ENCODE measurements at regions not wholly inside any gene's neighbourhood (a gene's known extent, or its start where the extent isn't known, plus 50 kb on each side); places are given as distances from the start of the nearest gene placed in this dataset.
A peak's percentile ranks its signal among the peaks of the same experiment; 100 is the strongest.

DNA sequence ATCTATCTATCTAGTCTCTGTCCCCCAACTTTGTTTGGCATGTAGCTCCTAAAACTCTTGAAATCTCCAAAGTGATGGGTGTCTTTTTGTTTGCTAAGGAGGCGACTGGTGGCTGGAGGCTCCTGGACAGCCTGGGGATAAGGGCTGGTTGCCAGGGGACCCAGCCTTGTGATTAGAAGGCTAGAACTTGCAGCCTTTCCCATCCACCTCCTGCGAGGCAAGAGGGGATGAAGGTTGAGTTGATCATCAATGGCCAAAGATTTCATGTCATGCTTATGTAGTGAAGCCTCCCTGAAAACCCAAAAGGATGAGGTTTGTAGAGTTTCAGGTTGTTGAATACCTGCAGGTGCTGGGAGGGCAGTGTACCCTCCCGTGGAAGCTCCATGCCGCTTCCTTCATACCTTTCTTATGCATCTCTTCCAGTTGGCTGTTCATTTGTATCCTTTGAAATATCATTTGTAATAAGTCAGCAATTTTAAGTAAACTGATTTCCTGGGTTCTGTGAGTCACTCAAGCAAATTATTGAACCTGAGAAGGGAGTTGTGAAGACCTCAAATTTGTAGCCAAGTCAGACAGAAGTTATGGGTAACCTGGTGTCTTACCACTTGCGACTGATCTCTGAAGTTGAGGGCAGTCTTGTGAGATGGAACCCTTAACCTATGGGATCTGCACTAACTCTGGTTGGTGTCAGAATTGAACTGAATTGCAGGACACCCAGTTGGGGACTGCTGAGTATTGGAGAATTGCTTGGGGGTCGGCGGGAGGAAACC, 202.4 kb downstream of the SEC14L1 start:
- no peak for DNase-seq

DNA sequence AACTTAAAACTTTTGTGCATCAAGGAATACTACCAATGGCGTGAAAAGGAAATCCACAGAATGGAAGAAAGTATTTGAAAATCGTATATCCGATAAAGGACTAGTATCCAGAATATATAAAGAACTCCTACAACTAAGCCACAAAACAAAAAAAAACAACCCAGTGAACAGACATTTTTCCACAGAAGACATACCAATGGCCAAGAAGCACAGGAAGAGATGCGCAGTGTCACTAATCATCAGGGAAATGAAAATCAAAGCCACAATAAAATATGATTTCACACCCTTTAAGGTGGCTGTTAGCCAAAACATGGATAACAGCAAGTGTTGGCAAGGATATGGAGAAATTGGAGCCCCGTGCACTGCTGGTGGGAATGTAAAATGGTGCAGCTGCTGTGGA, 203.3 kb downstream of the SEC14L1 start:
- no peak for DNase-seq

DNA sequence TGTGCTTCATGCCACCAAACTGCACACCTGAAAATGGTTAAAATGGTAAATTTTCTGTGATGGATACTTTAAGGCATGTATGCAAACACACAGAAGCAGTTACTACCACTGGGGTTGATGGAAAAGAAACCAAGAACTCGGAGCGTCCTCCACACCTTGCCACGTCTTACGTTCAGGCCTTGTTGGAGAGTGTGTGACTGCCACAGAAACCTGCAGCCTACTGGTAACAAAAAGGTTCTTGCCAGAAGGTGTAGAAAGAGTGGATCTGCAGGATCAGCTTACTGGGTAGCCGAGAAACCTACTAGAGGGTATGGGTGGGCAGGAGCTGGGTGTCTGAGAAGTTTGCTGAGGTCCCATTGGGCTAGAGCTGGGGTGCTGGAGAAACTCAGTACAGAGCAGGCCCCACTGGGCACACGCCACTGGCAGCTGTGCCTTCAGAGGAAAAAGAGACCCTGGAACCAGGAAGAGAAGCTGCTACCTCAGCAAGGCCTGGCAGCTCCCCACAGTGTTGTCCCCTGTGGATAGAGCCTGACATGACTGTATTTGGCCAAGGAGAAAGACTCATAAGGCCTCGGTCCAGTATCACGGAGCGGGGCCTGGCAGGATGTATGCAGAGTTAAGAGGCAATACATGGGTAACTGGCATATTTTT, 204.6 kb downstream of the SEC14L1 start:
- DNase-seq = no peak

DNA sequence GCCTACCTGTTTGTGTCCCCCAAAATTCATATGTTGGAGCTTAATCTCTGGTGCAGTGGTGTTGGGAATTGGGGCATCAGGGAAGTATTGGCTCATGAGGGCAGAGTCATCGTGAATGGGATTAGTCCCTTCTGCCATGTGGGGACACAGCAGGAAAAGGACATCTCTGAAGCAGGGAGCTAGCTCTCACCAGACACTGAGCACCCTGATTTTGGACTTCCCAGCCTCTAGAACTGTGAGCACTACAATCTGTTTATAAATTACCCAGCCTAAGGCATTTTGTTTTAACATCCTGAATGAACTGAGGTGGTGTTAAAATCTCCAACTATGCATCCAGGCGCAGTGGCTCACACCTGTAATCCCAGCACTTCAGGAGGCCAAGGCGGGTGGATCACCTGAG, 206.0 kb downstream of the SEC14L1 start:
- no peak for DNase-seq

DNA sequence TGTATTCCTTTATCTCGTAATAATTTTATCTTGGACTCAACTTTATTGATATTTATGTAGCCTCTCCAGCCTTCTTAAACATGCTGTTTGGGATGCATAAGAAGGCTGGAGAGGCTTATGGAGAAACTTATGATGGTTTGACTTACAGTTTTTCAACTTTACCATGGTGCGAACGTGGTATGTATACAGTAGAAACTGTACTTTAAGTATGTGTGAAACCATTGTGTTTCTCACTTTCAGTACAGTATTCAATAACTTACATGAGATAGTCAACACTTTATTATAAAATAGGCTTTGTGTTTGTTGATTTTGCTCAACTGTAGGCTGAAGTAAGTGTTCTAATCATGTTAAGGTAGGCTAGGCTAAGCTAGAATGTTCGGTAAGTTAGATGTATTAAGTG, 206.8 kb downstream of the SEC14L1 start:
- DNase-seq = no peak

DNA sequence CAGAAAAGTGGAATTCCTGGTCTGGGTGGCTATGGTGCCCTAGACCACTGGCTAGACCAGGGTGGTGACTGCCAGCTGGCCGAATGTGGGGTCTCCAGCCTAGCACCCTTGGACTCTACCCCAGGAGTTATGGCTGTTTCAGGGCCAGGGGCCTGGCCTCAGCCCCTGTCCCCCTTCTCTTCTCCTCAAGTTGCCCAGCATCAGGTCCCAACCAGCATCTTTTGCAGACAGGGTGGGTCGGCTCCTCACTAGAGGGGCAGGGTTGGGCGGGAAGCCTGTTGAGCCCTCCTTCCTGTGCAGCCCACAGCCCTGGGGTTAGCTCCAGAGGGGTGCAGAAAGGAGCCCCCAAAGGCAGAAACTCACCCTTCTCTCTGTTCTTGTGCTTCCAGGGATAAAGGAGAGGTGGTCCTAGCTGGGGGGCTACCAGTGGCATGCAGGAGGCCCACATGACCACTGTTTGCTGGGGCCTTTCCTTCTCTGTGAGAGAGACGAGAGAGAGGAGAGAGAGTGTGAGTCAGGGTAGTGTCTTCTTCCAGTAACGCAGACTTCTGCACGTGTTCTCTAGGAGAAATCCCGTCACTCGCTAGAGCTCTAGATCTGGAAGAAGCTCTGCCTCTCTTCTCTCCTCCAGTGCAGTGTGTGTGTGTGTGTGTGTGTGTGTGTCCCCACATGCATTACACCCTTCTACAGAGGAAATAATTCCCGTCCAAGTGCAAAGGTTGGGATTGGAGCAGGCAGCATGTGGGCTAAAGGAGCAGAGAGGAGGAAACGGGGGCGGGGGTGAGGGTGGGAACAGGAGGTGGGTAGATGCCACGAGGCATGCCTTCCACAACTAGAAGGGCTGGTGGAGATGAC, 209.4 kb downstream of the SEC14L1 start:
- DNase-seq = no peak

DNA sequence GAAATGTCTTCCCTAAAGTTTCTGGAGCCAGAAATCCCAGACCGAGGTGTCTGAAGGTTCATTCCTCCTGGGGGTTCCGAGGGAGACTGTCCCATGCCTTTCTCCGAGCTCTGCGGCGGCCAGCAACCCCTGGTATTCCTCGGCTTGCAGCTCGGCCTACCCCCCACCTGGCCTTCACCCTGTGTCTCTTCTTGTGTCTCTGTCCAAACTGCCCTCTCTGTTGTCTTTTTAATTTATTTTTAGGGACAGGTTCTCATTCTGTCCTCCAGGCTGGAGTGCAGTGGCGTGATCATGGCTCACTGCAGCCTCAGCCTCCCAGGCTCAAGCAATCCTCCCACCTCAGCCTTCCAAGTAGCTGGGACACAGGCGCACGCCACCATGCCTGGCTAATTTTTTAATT, 211.7 kb downstream of the SEC14L1 start:
- no peak for DNase-seq

DNA sequence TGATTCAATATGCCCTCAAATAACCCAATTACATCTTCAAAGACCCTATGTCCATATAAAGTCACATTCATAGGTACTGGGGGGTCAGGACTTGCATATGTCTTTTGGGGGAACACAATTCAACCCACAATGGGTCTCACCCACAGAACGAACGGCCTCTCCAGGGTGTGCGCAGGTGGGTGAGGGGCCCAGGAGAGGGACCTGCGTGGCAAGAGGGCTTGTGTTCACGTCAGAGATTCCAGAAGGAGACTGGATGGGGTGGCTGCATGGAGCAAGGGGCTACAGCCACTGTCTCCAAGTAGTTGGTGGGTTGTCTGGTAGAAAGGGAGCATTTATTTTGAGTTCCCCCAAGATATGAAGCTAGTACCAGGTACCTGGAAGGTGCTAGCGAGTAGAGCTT, 212.2 kb downstream of the SEC14L1 start:
- no peak for DNase-seq

DNA sequence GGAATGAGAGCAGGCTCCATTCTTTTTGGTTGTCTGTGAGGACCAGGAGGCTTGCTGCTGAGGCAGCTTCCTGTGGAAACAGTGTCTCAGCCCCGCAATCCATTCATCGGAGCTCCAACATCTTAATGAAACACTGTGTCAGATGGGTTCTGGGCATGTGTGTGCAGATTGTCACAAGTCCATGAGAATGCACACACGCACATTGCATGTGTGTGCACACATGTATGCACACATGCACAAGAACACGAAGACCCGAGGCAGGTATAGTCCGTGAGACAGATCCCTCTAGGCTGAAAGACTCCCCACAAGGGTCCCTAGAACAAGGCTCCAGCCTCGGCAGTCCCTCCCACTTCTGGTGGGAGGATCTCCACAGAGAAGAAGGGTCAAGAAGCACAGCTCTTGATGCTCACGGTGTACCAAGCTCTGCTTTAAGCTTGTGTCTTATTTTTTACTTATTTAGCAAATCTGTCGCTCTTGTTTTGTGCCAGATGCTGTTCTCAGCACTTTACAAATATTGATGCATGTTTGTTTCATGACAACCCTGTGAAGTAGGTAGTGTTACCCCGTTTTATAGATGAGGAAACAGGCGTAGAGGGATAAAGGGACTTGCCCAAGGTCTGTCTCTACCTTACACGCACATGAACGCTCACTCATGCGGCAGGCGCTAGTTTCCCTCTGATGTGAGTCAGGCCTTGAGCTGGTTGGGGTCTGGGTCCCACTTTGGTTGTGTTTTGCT, 213.1 kb downstream of the SEC14L1 start:
- no peak for DNase-seq

DNA sequence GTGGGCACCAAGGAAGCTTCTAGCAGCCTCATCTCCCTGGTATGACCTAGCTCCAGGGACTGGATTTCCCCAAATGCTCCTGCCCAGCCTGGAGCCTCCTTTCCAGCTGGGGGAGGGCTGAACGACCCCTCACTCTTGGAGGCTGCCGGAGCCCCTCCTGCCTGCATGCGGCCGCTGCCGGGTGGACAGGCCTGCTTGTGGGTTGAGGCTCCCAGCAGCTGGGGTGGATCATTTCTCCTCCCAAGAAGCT, 213.6 kb downstream of the SEC14L1 start:
- DNase-seq = no peak

DNA sequence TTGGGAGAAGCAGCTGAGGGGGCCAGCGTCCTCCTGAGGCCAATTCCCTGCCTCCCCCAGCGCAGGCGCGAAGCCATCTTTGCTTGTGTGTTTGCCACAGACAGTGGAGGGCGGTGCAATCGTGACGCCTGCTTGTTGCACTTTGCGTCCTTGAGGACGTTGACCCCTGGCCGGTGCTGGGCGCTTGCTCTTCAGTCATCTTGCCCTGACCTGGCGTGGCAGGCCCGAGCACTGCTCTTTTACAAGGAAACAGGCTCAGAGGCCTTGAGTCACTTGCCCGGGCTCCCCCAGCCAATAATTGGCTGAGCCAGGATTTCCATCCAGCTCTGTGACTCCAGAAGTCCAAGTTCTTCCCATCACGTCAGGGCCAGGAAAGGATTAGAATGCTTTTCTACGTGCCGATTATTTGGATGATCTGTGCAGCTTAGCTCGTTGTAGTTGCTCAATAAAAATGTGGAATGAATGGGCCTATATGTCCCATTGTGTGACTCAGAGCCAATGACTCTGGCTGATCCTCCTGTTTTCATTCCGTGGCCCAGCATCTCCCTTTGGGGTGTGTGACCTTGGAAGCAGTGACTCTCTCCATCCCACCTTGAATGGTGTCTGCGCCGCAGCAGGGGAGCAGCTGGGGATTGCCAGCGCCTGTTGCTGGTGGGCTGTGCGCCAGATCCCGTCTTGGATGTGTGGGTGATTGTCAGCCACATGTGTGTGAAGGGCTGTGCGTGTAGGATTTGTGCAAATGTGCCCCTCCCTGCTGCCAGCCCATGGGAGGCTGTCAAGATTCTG, 214.1 kb downstream of the SEC14L1 start:
- peak; percentile 51 for DNase-seq

DNA sequence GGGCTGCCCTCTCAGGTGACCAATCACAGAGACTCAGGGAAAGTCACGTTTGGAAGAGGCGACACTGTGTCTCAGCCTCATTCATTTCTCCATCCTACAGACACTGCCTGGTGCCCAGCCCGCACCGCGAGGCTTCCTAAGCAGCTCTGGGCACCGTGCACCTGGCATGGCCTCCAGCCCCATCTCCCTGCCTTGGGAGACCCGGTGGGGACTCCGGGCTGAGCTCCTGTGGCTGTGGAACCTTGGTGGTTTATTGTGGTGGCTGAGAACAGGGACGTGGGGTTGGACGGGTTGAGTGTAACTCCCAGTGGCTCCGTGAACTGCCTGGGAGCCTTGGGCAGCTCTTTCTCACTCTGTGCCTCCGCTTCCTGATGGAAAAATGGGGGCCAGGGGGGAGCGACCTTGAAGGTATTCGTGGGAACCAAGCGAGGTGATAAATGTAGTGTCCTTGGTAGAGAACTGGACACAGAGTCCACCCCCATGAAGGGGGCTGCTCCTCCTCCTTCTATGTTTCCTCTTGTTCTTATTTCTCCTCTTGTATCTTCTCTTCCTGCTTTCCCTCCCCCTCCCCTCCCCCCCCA, 215.4 kb downstream of the SEC14L1 start:
- no peak for DNase-seq

DNA sequence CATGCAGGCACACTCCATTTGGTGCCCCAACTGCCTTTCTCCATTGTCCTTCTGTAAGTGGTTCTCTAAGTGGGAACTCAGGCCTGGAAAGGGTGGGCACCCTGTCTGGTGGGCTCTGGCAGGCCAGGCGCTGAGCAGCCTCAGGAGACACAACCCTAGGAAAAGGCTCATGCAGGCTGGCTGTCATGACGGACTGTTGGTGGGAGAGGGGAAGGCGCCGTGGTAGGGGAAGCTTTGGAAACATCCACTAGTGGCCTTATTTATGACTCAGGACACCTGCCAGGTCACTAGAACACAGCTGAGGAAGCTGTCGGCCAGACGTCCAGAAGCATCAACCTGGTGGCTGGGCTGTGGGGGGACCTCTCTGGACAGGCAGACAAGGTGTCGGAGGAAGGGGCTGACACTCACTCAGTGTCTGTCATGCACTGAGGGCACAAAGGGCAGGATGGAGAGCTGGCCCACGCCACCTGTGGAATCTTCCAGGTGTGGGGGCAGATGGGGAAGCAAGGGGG, 216.0 kb downstream of the SEC14L1 start:
- no peak for DNase-seq

DNA sequence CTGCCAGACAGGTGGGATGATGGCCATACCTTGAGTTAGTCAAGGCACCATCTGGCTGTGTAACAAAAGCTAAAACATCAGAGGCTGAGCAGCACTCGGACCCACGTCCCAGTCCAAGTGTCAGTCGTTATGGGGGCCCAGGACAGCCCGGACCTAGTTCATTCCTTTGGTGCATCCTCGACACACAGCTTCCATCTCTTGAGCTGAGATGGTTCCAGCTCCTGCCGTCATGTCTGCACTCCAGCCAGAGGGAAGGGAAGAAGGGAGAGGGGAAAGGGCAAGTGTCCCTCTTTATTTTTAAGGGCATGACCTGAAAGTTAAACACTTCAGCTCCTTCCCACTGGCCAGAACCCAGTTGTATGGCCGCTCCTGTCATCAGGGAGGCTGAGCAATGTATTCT, 218.0 kb downstream of the SEC14L1 start:
- DNase-seq = no peak

DNA sequence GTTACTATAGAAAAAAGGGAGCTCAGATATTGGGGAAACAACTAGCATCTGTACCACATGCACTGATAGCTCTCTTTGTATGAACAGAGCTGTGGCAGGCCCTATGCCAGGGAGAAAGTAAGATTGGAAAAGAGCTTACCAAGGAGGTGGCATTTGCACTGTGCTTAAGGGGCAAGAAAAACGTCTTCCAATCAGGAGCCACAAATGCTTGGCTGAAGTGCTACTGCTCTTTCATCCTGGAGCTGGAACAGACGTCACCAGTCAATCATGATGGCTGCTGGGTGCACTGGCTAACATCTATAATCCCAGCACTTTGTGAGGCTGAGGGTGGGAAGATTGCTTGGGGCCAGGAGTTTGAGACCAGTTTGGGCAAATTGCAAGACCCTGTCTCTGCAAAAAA, 218.5 kb downstream of the SEC14L1 start:
- DNase-seq = no peak

DNA sequence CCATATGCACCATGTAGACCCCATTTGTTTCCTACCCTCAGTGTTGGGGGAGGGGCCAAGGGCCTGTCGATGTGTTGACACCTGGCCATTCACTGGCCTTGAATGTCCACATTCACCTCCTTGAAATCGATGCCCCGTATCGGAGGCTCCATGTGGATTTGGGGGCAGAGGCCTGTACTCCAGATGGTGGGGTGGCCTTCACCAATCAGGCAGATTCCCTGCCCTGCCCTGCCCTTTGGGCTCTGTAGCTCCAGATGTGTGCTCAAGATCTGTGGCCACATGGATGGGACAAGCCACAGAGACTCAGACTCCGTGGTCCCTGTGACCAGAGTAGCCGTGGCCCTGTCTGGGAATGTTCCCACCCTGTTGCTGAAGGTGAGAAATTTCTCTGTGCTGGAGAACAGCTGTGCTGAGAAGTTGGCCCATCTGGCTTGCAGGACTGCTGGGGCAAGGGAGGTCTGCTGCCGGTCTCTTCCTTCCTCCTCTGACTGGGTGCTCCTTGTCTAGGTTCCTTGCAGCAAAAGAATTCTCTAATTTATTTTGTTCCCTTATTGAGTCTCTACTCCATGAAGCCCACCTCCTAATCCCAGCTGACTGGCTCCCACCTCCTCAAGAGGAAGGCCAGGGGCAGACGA, 221.3 kb downstream of the SEC14L1 start:
- DNase-seq = no peak

DNA sequence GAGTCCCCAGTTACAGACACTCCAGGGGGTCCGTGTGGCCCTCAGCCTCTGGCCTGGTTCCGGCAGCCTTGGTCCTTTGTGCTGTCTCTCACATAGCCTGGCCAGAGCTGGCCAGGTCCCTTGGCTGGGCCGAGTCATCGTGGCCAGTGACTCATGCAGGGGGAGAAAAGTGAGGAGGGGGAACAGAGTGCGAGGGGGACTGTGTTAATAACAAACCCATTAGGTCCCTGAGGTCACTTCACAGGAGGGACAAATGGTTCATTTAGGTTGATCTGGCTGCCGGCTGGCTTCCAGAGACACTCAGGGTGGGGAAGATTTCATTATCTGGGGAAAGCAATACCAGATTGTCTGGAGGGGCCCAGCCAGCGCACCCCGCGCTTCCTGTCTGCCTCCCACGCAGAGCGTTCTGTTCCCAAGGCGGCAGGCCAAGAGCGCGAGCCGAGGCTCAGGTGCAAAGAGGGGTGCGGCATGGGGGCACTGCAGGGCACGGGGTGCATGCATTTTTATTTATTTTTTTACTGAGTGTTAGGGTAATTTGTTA, 223.1 kb downstream of the SEC14L1 start:
- DNase-seq = no peak

DNA sequence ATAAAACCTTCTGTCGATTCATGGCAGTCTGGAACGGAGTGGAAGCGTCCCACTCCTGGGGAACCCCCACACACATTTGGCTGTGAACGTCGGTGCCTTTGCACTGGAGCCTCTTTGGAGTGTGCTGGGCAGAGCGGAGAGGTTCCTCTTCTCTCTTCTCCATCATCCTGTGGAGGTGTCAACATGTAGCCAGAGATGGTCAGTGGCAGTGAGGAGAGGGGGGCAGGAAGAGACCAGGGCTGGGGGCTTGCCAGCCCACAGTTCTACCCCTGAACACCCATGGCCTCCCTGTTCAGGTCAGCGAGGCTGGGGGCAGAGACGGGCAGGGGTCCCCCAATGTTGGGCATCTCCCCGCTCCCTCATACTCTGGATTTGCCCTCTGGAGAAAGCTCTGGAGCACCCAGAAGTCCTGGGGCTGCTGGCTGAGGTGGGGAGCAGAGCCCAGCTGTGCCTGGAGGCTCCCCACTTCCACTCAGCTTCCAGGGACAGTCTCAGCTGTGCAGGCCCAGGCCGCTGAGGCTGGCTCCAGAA, 223.7 kb downstream of the SEC14L1 start:
- DNase-seq = no peak

DNA sequence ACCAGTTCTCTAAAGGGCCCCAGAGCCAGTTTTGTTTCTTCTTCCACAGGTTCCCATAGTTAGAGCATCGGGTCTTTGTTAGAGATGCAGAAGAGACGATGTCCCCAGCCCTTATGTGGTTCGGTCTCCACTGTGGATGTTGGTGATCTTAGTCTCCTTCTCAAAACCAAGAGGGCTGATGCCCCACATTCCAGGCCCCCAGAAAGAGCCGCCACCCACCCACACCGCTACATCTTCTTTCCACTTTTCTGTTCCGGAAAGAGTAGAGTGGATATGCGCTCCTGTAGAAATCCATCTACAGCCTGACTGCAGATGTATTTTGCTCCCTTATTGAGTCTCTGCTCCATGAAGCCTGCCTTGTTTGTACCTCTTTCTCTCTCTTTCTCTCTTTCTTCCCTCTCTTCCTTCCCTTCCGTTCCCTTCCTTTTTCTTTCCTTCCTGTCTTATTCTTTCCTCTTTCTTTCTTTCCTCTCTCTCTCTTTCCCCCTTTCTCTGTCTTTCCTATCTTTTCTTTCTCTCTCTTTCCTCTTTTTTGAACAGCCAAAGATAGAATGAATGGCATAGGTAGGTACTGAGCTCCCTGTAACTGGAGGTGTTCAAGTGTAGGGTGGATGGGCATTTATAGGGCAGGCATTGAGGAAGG, 224.3 kb downstream of the SEC14L1 start:
- DNase-seq = no peak

DNA sequence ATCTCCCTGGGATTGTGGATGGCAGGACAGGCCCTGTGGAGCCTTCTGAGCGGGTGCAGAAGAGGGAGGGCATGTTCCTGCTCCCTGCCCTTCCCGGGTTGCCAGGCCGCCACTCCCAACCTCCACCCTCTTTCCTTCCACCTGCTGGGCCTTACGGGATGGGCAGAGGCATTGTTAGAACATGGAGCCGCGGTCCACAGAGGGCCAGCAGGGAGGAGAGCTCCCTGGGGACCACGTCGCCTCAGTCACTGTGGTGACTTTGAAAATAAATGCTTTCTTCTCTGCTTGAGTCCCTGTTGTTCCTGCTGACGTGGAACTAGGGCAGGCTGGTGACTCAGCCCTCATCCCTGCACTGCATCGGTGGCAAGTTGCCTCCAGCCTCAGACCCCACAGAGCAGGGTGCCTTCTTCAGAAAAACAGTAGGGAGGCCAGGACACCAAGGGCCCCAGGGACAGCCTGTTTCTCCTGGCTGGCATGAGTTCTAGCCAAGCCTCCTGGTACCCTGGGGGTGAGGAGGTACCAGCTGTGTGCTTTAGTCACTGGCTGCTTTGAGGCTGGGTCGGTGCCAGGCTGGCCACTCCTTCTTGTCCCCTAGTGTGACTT, 224.9 kb downstream of the SEC14L1 start:
- no peak for DNase-seq
